HEK293T (cell line): ENCODE measurements at regions not wholly inside any gene's neighbourhood (a gene's known extent, or its start where the extent isn't known, plus 50 kb on each side); places are given as distances from the start of the nearest gene placed in this dataset.

Experiments used
- BHLHE40 ChIP-seq: fragments of 450-650 bp; IDR thresholded peaks from 2 replicates; pipeline ENCODE4 v1.6.1; 2016; ENCODE audit warnings: mild to moderate bottlenecking, moderate library complexity, borderline replicate concordance
- ELF4 ChIP-seq: fragments of 450-650 bp; IDR thresholded peaks from 2 replicates; pipeline ENCODE4 v1.6.1; 2017; ENCODE audit warnings: antibody characterized with exemption
- FOXK2 ChIP-seq: fragments of 450-650 bp; IDR thresholded peaks from 2 replicates; pipeline ENCODE4 v1.6.1; 2016; ENCODE audit warnings: mild to moderate bottlenecking
- FOXM1 ChIP-seq: fragments of 450-650 bp; IDR thresholded peaks from 2 replicates; pipeline ENCODE4 v1.6.1; 2017; ENCODE audit warnings: mild to moderate bottlenecking, borderline replicate concordance
- LEF1 ChIP-seq: fragments of 450-650 bp; IDR thresholded peaks from 2 replicates; pipeline ENCODE4 v1.6.1; 2017; ENCODE audit warnings: mild to moderate bottlenecking, borderline replicate concordance
- NFRKB ChIP-seq: fragments of 450-650 bp; IDR thresholded peaks from 2 replicates; pipeline ENCODE4 v1.6.1; 2016; ENCODE audit warnings: mild to moderate bottlenecking, moderate library complexity
- PKNOX1 ChIP-seq: fragments of 450-650 bp; IDR thresholded peaks from 2 replicates; pipeline ENCODE4 v1.6.1; 2016
- SP1 ChIP-seq: fragments of 450-650 bp; IDR thresholded peaks from 2 replicates; pipeline ENCODE4 v1.6.1; 2017
- SUZ12 ChIP-seq: fragments of 450-650 bp; IDR thresholded peaks from 2 replicates; pipeline ENCODE4 v1.6.1; 2016; ENCODE audit warnings: mild to moderate bottlenecking
- TARDBP ChIP-seq: fragments of 450-650 bp; IDR thresholded peaks from 2 replicates; pipeline ENCODE4 v1.6.1; 2016

GRCh38 chr11:127182586-127183203 lies 182.1 kb upstream of the KIRREL3 start:
- TF ChIP-seq TARDBP = no peak
- TF ChIP-seq FOXM1 = no peak
- TF ChIP-seq FOXK2 = no peak
- TF ChIP-seq ELF4 = no peak
- TF ChIP-seq SUZ12 = no peak
- no peak for TF ChIP-seq SP1
- no peak for TF ChIP-seq BHLHE40
- no peak for TF ChIP-seq NFRKB
- TF ChIP-seq PKNOX1 = no peak
- TF ChIP-seq LEF1 = no peak
